AG04450 (cell line): ENCODE measurements at regions not wholly inside any gene's neighbourhood (a gene's known extent, or its start where the extent isn't known, plus 50 kb on each side); places are given as distances from the start of the nearest gene placed in this dataset.

ENCODE experiments used
- CTCF ChIA-PET: fragments of 300-600, 350-600 bp; formaldehyde crosslinking; extraction: SDS; loops from one replicate; lab custom pipeline; 2022; ENCODE audit warnings: antibody characterized with exemption, inconsistent platforms; lab: Charles Lee
- POLR2A ChIA-PET: fragments of 350-600 bp; formaldehyde crosslinking; extraction: SDS; loops from one replicate; lab custom pipeline; 2021; ENCODE audit warnings: antibody characterized with exemption, inconsistent platforms; lab: Yijun Ruan, JAX
- DNase-seq: peaks from one replicate; pipeline ENCODE4 v3.0.0-alpha.2; 2011; ENCODE audit warnings: low read depth, low spot score
- H3K27ac ChIP-seq: one replicate; pipeline ENCODE4 v1.5.1; 2012; ENCODE audit warnings: low read depth, low read length, control low read depth
- H3K27me3 ChIP-seq: one replicate; pipeline ENCODE4 v1.6.0; 2012; ENCODE audit warnings: low read length; ENCODE audit not compliant: control insufficient read depth, insufficient read depth
- H3K4me3 ChIP-seq: 2 replicates; pipeline ENCODE4 v1.5.1; 2011; ENCODE audit warnings: mild to moderate bottlenecking, low read depth, low read length, control low read depth
- H3K9me3 ChIP-seq: 2 replicates; pipeline ENCODE4 v1.5.1; 2012; ENCODE audit warnings: low read length; ENCODE audit not compliant: control insufficient read depth, insufficient read depth
- TF ChIP-seq, protein P1 (sequence below): IDR thresholded peaks from 2 replicates; pipeline ENCODE4 v1.5.1; 2011; ENCODE audit warnings: low read depth, low read length, control low read depth, inconsistent platforms

GRCh38 chr4:126737899-126738526 lies 894.7 kb upstream of the INTU start:
- Histone ChIP-seq H3K27me3 (no peaks in the 10 kb centered on the region), H3K9me3 (no peaks in the 10 kb centered on the region), H3K4me3 (no peak overlapping the region), H3K27ac (no peak overlapping the region)
- TF ChIP-seq, protein P1, sequence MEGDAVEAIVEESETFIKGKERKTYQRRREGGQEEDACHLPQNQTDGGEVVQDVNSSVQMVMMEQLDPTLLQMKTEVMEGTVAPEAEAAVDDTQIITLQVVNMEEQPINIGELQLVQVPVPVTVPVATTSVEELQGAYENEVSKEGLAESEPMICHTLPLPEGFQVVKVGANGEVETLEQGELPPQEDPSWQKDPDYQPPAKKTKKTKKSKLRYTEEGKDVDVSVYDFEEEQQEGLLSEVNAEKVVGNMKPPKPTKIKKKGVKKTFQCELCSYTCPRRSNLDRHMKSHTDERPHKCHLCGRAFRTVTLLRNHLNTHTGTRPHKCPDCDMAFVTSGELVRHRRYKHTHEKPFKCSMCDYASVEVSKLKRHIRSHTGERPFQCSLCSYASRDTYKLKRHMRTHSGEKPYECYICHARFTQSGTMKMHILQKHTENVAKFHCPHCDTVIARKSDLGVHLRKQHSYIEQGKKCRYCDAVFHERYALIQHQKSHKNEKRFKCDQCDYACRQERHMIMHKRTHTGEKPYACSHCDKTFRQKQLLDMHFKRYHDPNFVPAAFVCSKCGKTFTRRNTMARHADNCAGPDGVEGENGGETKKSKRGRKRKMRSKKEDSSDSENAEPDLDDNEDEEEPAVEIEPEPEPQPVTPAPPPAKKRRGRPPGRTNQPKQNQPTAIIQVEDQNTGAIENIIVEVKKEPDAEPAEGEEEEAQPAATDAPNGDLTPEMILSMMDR: no peak
- no peak for DNase-seq
- CTCF ChIA-PET: no interaction called here
- POLR2A ChIA-PET: no interaction called here

DNA sequence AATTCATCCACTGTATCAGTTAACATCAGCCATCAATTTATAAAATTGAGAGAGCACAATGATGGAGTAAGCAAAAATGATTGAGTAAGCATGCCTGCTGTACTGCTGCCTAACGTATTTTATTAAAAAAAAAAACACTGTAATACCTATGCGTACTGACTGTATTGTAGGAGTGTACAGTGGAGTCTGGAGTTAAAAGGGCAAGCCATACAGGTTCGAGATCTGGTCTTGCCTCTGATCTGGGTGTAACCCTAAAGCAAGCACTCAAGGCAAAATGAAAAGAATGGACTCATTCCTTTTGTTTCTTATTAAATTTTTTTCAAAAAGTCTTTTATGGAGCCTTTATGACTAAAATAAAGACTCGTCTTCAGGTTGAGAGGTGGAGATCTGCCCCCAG lies 894.2 kb upstream of the INTU start:
- Histone ChIP-seq H3K9me3 (no peaks in the 10 kb centered on the region), H3K27me3 (no peaks in the 10 kb centered on the region), H3K27ac (no peak overlapping the region), H3K4me3 (no peak overlapping the region)
- ChIA-PET CTCF (no interaction called here), POLR2A (no interaction called here)
- TF ChIP-seq, protein P1: no peak
- DNase-seq: no peak

GRCh38 chr4:126738926-126739325 lies 893.8 kb upstream of the INTU start:
- Histone ChIP-seq H3K9me3 (no peaks in the 10 kb centered on the region), H3K4me3 (no peak overlapping the region), H3K27me3 (no peaks in the 10 kb centered on the region), H3K27ac (no peak overlapping the region)
- TF ChIP-seq, protein P1: no peak
- CTCF ChIA-PET: no interaction called here
- POLR2A ChIA-PET: no interaction called here
- no peak for DNase-seq

GRCh38 chr4:126740687-126741086 lies 892.1 kb upstream of the INTU start:
- TF ChIP-seq, protein P1: no peak
- no peak overlapping the region for H3K4me3 ChIP-seq
- DNase-seq: no peak
- H3K9me3 ChIP-seq: no peaks in the 10 kb centered on the region
- POLR2A ChIA-PET: no interaction called here
- no peak overlapping the region for H3K27ac ChIP-seq
- CTCF ChIA-PET: no interaction called here
- no peaks in the 10 kb centered on the region for H3K27me3 ChIP-seq

- H3K27me3 ChIP-seq: no peaks in the 10 kb centered on the region
- TF ChIP-seq, protein P1: no peak
- DNase-seq: no peak
- no peak overlapping the region for H3K4me3 ChIP-seq
- H3K9me3 ChIP-seq: no peaks in the 10 kb centered on the region
- no peak overlapping the region for H3K27ac ChIP-seq
- CTCF ChIA-PET: no interaction called here
- POLR2A ChIA-PET: no interaction called here
Measured at GRCh38 chr4:126742048-126742447, 890.7 kb upstream of the INTU start.
